Mesodermal cell (in vitro differentiated cells): ENCODE measurements at regions not wholly inside any gene's neighbourhood (a gene's known extent, or its start where the extent isn't known, plus 50 kb on each side); places are given as distances from the start of the nearest gene placed in this dataset.

Experiments used
- H3K27ac ChIP-seq: 2 replicates; pipeline ENCODE4 v1.7.0; 2013; ENCODE audit warnings: mild to moderate bottlenecking, low read depth, low read length, moderate library complexity; ENCODE audit not compliant: severe bottlenecking
- H3K36me3 ChIP-seq: 2 replicates; pipeline ENCODE4 v1.7.1; 2013; ENCODE audit warnings: mild to moderate bottlenecking, low read length, moderate library complexity; ENCODE audit not compliant: control insufficient read depth, insufficient read depth
- H3K4me1 ChIP-seq: one replicate; pipeline ENCODE4 v1.7.1; 2013; ENCODE audit warnings: mild to moderate bottlenecking, low read length; ENCODE audit not compliant: insufficient read depth, control insufficient read depth, poor library complexity, severe bottlenecking
- H3K4me3 ChIP-seq: 2 replicates; pipeline ENCODE4 v1.7.0; 2013; ENCODE audit warnings: low read length, control low read depth, mild to moderate bottlenecking; ENCODE audit not compliant: insufficient read depth, poor library complexity, severe bottlenecking; ENCODE audit errors: extremely low read depth
- H3K9me3 ChIP-seq: 2 replicates; pipeline ENCODE4 v1.7.1; 2013; ENCODE audit warnings: mild to moderate bottlenecking, low read length, moderate library complexity; ENCODE audit not compliant: control insufficient read depth
- WGBS, 2 experiments: methylation state at CpG; one replicate each; pipeline ENCODE4 v1.1.5; 2013; ENCODE audit warnings: missing lambda C conversion rate in 2 of 2; ENCODE audit not compliant: insufficient coverage in 2 of 2; 5-methylcytosine and 5-hydroxymethylcytosine counted together

- no peak overlapping the region for H3K27ac ChIP-seq
- H3K4me1 ChIP-seq: no peaks in the 10 kb centered on the region
- no peaks in the 10 kb centered on the region for H3K9me3 ChIP-seq
- no CpG with 5 or more reads among the region's 2 CpGs for WGBS, 2 experiments
- H3K4me3 ChIP-seq: no peak overlapping the region
- no peaks in the 10 kb centered on the region for H3K36me3 ChIP-seq
Measured at GRCh38 chr4:117971403-117971802, 62.9 kb upstream of the NDST3 start.

GRCh38 chr4:117983541-117984365 is 50.5 kb upstream of the NDST3 start:
- H3K4me1 ChIP-seq: peaks cover 6% of the 10 kb centered on the region
- H3K9me3 ChIP-seq: no peaks in the 10 kb centered on the region
- H3K27ac ChIP-seq: no peak overlapping the region
- H3K4me3 ChIP-seq: no peak overlapping the region
- WGBS, 2 experiments: 82 to 100% methylated on average over 3 to 4 of the region's 5 CpGs
- no peaks in the 10 kb centered on the region for H3K36me3 ChIP-seq

- no peaks in the 10 kb centered on the region for H3K9me3 ChIP-seq
- WGBS, 2 experiments: 90 to 100% methylated on average over 1 to 2 of the region's 2 CpGs
Measured at GRCh38 chr4:117984366-117984680, 50.0 kb upstream of the NDST3 start.

More at GRCh38 chr4:117984366-117984680, 50.0 kb upstream of the NDST3 start:
- Histone ChIP-seq H3K36me3 (no peaks in the 10 kb centered on the region), H3K4me3 (no peak overlapping the region), H3K27ac (no peak overlapping the region), H3K4me1 (peaks cover 6% of the 10 kb centered on the region)
